ENCODE measurements at regions not wholly inside any gene's neighbourhood (a gene's known extent, or its start where the extent isn't known, plus 50 kb on each side); places are given as distances from the start of the nearest gene placed in this dataset.

- no peak for DNase-seq
- H3K4me3 ChIP-seq: no peak overlapping the region
- no peak for TF ChIP-seq CTCF (IDR thresholded peaks at IDR 0.05; ENCODE audit: borderline replicate concordance)
- H3K9me3 ChIP-seq (replicated peaks): peaks cover 7% of the 10 kb centered on the region
- H3K36me3 ChIP-seq: no peaks in the 10 kb centered on the region
- no peak overlapping the region for H3K27ac ChIP-seq (replicated peaks)
- intact Hi-C loops (cut with micrococcal nuclease): no loop called here
- no peaks in the 10 kb centered on the region for H3K4me1 ChIP-seq
- peaks cover 46% of the 10 kb centered on the region for H3K27me3 ChIP-seq (ENCODE audit: low read depth)
Measured at GRCh38 chr16:86002178-86002900, 103.4 kb downstream of the IRF8 start.

GRCh38 chr16:86007524-86007923 is 108.6 kb downstream of the IRF8 start:
- no peaks in the 10 kb centered on the region for H3K36me3 ChIP-seq
- no peak for TF ChIP-seq CTCF (IDR thresholded peaks at IDR 0.05; ENCODE audit: borderline replicate concordance)
- H3K4me3 ChIP-seq: no peak overlapping the region
- no peaks in the 10 kb centered on the region for H3K4me1 ChIP-seq
- peaks cover 7% of the 10 kb centered on the region for H3K9me3 ChIP-seq (replicated peaks)
- H3K27me3 ChIP-seq (ENCODE audit: low read depth): peaks cover 72% of the 10 kb centered on the region
- no peak for DNase-seq
- intact Hi-C loops (cut with micrococcal nuclease): no loop called here
- no peak overlapping the region for H3K27ac ChIP-seq (replicated peaks)

- no peaks in the 10 kb centered on the region for H3K36me3 ChIP-seq
- H3K4me3 ChIP-seq: no peak overlapping the region
- no peak for DNase-seq
- peaks cover 77% of the 10 kb centered on the region for H3K27me3 ChIP-seq (ENCODE audit: low read depth)
- no peak overlapping the region for H3K27ac ChIP-seq (replicated peaks)
- intact Hi-C loops (cut with micrococcal nuclease): no loop called here
- no peaks in the 10 kb centered on the region for H3K4me1 ChIP-seq
- peaks cover 6% of the 10 kb centered on the region for H3K9me3 ChIP-seq (replicated peaks)
- no peak for TF ChIP-seq CTCF (IDR thresholded peaks at IDR 0.05; ENCODE audit: borderline replicate concordance)
Measured at GRCh38 chr16:86010680-86011141, 111.7 kb downstream of the IRF8 start.

GRCh38 chr16:86011532-86011931 is 112.6 kb downstream of the IRF8 start:
- no peak for DNase-seq
- Histone ChIP-seq H3K4me3 (no peak overlapping the region), H3K4me1 (no peaks in the 10 kb centered on the region)

GRCh38 chr16:86012221-86012620 is 113.3 kb downstream of the IRF8 start:
- no peak for DNase-seq
- intact Hi-C loops (cut with micrococcal nuclease): no loop called here
- H3K36me3 ChIP-seq: no peaks in the 10 kb centered on the region

More at GRCh38 chr16:86011532-86011931, 112.6 kb downstream of the IRF8 start:
- TF ChIP-seq CTCF (IDR thresholded peaks at IDR 0.05; ENCODE audit: borderline replicate concordance): no peak
- Histone ChIP-seq H3K27me3 (ENCODE audit: low read depth) (peaks cover 76% of the 10 kb centered on the region), H3K27ac (replicated peaks) (no peak overlapping the region), H3K36me3 (no peaks in the 10 kb centered on the region), H3K9me3 (replicated peaks) (no peaks in the 10 kb centered on the region)
- intact Hi-C loops (cut with micrococcal nuclease): no loop called here

More at GRCh38 chr16:86012221-86012620, 113.3 kb downstream of the IRF8 start:
- no peak for TF ChIP-seq CTCF (IDR thresholded peaks at IDR 0.05; ENCODE audit: borderline replicate concordance)
- no peak overlapping the region for H3K4me3 ChIP-seq
- no peak overlapping the region for H3K27ac ChIP-seq (replicated peaks)
- H3K4me1 ChIP-seq: no peaks in the 10 kb centered on the region
- H3K9me3 ChIP-seq (replicated peaks): no peaks in the 10 kb centered on the region
- H3K27me3 ChIP-seq (ENCODE audit: low read depth): peaks cover 83% of the 10 kb centered on the region
